ENCODE measurements at regions not wholly inside any gene's neighbourhood (a gene's known extent, or its start where the extent isn't known, plus 50 kb on each side); places are given as distances from the start of the nearest gene placed in this dataset.

GRCh38 chr13:50131920-50132903, 117.0 kb downstream of the KCNRG start:
- TF ChIP-seq CTCF (IDR thresholded peaks at IDR 0.05): no peak
- no peak for TF ChIP-seq POLR2A (IDR thresholded peaks at IDR 0.05)

Measured in ovary (tissue), 3 donors.